HTR-8/SVneo (cell line): ENCODE measurements at regions not wholly inside any gene's neighbourhood (a gene's known extent, or its start where the extent isn't known, plus 50 kb on each side); places are given as distances from the start of the nearest gene placed in this dataset.

Experiments used
- DNase-seq: peaks from one replicate; pipeline ENCODE4 v3.0.0; 2011; ENCODE audit warnings: low spot score, mixed read lengths; ENCODE audit not compliant: insufficient read length
- FAIRE-seq: peaks from 2 replicates; lab custom pipeline; 2011; peaks lifted over from hg19 to GRCh38; lab: Jason Lieb, UNC

GRCh38 chr1:55929652-55930051 is 649.7 kb downstream of the PLPP3 start:
- DNase-seq (no peak), FAIRE-seq (no peak)

- DNase-seq (no peak), FAIRE-seq (no peak)
These were observed 650.8 kb downstream of the PLPP3 start for GRCh38 chr1:55928576-55928975.

- FAIRE-seq: no peak
- no peak for DNase-seq
These were observed 651.6 kb downstream of the PLPP3 start for GRCh38 chr1:55927702-55928290.

- DNase-seq (no peak), FAIRE-seq (no peak)
These were observed 652.4 kb downstream of the PLPP3 start for GRCh38 chr1:55926906-55927471.

GRCh38 chr1:55916907-55917306 is 662.5 kb downstream of the PLPP3 start:
- FAIRE-seq: no peak
- no peak for DNase-seq

GRCh38 chr1:55916481-55916880 is 662.9 kb downstream of the PLPP3 start:
- no peak for FAIRE-seq
- DNase-seq: no peak

GRCh38 chr1:55913565-55913964 is 665.8 kb downstream of the PLPP3 start:
- DNase-seq (no peak), FAIRE-seq (no peak)

- DNase-seq (no peak), FAIRE-seq (no peak)
These were observed 666.9 kb downstream of the PLPP3 start for GRCh38 chr1:55912438-55912837.

- DNase-seq: no peak
- no peak for FAIRE-seq
These were observed 674.8 kb downstream of the PLPP3 start for GRCh38 chr1:55904541-55904940.

- DNase-seq (peak; percentile 17), FAIRE-seq (no peak)
These were observed 681.2 kb downstream of the PLPP3 start for GRCh38 chr1:55898181-55898580.

GRCh38 chr1:55896210-55896609 is 681.0 kb upstream of the USP24 start:
- FAIRE-seq: no peak
- DNase-seq: no peak

- no peak for DNase-seq
- FAIRE-seq: no peak
These were observed 679.4 kb upstream of the USP24 start for GRCh38 chr1:55894521-55894920.

- DNase-seq (no peak), FAIRE-seq (no peak)
These were observed 678.0 kb upstream of the USP24 start for GRCh38 chr1:55893155-55893554.

- FAIRE-seq (no peak), DNase-seq (no peak)
These were observed 673.6 kb upstream of the USP24 start for GRCh38 chr1:55888685-55889317.

- FAIRE-seq (no peak), DNase-seq (no peak)
These were observed 671.9 kb upstream of the USP24 start for GRCh38 chr1:55886856-55887712.

GRCh38 chr1:55885619-55886018 is 670.5 kb upstream of the USP24 start:
- DNase-seq (no peak), FAIRE-seq (no peak)

GRCh38 chr1:55882931-55883330 is 667.8 kb upstream of the USP24 start:
- no peak for FAIRE-seq
- no peak for DNase-seq

GRCh38 chr1:55879346-55879745 is 664.2 kb upstream of the USP24 start:
- no peak for FAIRE-seq
- no peak for DNase-seq

GRCh38 chr1:55877437-55878232 is 662.5 kb upstream of the USP24 start:
- peak; percentile 24 for DNase-seq
- FAIRE-seq: no peak
